ENCODE measurements at regions not wholly inside any gene's neighbourhood (a gene's known extent, or its start where the extent isn't known, plus 50 kb on each side); places are given as distances from the start of the nearest gene placed in this dataset.

GRCh38 chr5:66315784-66316183 is 171.7 kb downstream of the SREK1 start:
- no peaks in the 10 kb centered on the region for H3K4me1 ChIP-seq
- intact Hi-C loops (cut with DNase I; ENCODE audit: low total_unique reads): no loop called here
- no peak overlapping the region for H3K4me3 ChIP-seq
- in situ Hi-C loops (cut with MboI; ENCODE audit: low pct_ligation_motif_present in 1 of 4, low pct_unique_long_range_greater_than_20kb in 1 of 4, low sequenced_read_pairs in 3 of 4): loop anchor here in 1 of 4 donors (10.0 kb wide), 1 partner anchor 449 kb away; no protein-coding TSS in a partner anchor
- TF ChIP-seq POLR2AphosphoS5 (IDR thresholded peaks at IDR 0.05) (no peak), EP300 (IDR thresholded peaks at IDR 0.05; ENCODE audit: low read depth) (no peak), POLR2A (IDR thresholded peaks at IDR 0.05) (no peak)
- TF ChIP-seq, protein P1, sequence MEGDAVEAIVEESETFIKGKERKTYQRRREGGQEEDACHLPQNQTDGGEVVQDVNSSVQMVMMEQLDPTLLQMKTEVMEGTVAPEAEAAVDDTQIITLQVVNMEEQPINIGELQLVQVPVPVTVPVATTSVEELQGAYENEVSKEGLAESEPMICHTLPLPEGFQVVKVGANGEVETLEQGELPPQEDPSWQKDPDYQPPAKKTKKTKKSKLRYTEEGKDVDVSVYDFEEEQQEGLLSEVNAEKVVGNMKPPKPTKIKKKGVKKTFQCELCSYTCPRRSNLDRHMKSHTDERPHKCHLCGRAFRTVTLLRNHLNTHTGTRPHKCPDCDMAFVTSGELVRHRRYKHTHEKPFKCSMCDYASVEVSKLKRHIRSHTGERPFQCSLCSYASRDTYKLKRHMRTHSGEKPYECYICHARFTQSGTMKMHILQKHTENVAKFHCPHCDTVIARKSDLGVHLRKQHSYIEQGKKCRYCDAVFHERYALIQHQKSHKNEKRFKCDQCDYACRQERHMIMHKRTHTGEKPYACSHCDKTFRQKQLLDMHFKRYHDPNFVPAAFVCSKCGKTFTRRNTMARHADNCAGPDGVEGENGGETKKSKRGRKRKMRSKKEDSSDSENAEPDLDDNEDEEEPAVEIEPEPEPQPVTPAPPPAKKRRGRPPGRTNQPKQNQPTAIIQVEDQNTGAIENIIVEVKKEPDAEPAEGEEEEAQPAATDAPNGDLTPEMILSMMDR (IDR thresholded peaks at IDR 0.05): no peak
- no peaks in the 10 kb centered on the region for H3K36me3 ChIP-seq
- DNase-seq: no peak
- H3K27ac ChIP-seq: no peak overlapping the region
- no peaks in the 10 kb centered on the region for H3K9me3 ChIP-seq
- no peaks in the 10 kb centered on the region for H3K27me3 ChIP-seq

DNA sequence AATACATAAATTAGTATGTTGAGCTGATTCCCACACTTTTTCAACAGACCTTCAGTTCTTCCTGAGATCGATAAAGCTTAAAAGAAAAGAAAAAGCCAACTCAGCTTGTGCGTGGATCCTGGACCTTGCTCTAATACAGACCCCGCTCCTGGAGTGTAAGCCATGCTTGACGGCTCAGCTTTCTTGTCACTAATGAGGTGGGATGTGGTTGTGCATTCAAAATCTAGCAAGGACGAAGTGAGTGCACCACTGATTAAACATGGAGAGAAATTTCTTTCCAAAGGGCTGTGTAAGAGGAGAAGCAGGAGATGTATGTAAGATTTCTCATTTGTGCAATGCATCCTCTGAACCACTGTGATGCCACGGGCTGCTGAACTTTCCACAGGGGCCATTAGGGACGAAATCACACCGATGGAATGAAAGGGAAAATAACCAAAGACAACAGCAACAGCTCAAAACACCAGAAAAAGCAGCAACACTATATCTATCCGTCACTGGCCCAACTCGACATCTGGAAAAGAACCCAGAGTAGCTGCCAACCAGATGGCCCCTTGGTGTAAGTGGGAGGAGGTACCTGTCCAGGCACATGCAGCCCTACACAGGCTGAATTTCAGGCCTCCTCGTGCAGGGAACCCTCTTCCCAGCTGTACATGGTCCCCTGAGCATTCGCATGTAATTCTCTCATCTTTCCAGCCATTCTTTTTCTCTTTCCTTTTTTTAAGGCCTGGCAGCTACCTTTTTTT is 178.9 kb downstream of the SREK1 start:
- Histone ChIP-seq H3K4me3 (no peak overlapping the region), H3K27ac (no peak overlapping the region), H3K4me1 (no peaks in the 10 kb centered on the region), H3K27me3 (no peaks in the 10 kb centered on the region), H3K36me3 (no peaks in the 10 kb centered on the region), H3K9me3 (no peaks in the 10 kb centered on the region)
- intact Hi-C loops (cut with DNase I; ENCODE audit: low total_unique reads) (no loop called here), in situ Hi-C loops (cut with MboI; ENCODE audit: low pct_ligation_motif_present in 1 of 4, low pct_unique_long_range_greater_than_20kb in 1 of 4, low sequenced_read_pairs in 3 of 4) (no loop called here)
- DNase-seq: no peak
- TF ChIP-seq POLR2AphosphoS5 (IDR thresholded peaks at IDR 0.05) (no peak), POLR2A (IDR thresholded peaks at IDR 0.05) (no peak), EP300 (IDR thresholded peaks at IDR 0.05; ENCODE audit: low read depth) (no peak)
- TF ChIP-seq, protein P1 (IDR thresholded peaks at IDR 0.05): no peak
- WGBS, 2 donors (ENCODE audit: low coverage in 1 of 2): 84 to 89% methylated on average over 11 to 12 of the region's 12 CpGs

GRCh38 chr5:66323529-66323895 is 179.4 kb downstream of the SREK1 start:
- TF ChIP-seq POLR2AphosphoS5 (IDR thresholded peaks at IDR 0.05) (no peak), POLR2A (IDR thresholded peaks at IDR 0.05) (no peak), EP300 (IDR thresholded peaks at IDR 0.05; ENCODE audit: low read depth) (no peak)
- TF ChIP-seq, protein P1 (IDR thresholded peaks at IDR 0.05): no peak
- H3K4me3 ChIP-seq: no peak overlapping the region
- H3K27me3 ChIP-seq: no peaks in the 10 kb centered on the region
- H3K9me3 ChIP-seq: no peaks in the 10 kb centered on the region
- H3K4me1 ChIP-seq: no peaks in the 10 kb centered on the region
- DNase-seq: no peak
- H3K36me3 ChIP-seq: no peaks in the 10 kb centered on the region
- WGBS, 2 donors (ENCODE audit: low coverage in 1 of 2): 85 to 94% methylated on average over 9 to 13 of the region's 13 CpGs
- in situ Hi-C loops (cut with MboI; ENCODE audit: low pct_ligation_motif_present in 1 of 4, low pct_unique_long_range_greater_than_20kb in 1 of 4, low sequenced_read_pairs in 3 of 4) (no loop called here), intact Hi-C loops (cut with DNase I; ENCODE audit: low total_unique reads) (no loop called here)
- no peak overlapping the region for H3K27ac ChIP-seq

DNA sequence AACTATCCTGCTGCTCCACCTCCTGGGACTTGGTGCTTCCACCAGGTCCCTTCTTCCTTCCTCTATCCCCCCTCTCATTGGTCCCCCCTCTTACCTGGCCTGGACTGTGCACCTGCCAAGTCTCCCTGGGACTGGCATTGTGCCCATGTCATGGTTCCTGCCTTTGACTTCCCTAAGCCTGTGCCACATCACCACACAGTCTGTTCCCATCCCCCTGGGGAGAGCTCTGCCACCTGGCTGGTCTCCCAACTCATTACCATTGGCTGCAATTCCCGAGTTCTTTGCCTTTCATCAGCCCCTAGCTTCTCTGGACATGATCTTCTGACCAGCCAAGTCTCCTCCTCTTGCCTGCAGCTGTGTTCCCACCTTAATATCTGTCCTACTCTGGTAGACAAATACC is 180.3 kb downstream of the SREK1 start:
- WGBS, 2 donors (ENCODE audit: low coverage in 1 of 2): 17% methylated on average over 1 of the region's 1 CpG; no CpG with 5 or more reads in 1 of the 2 donors
- in situ Hi-C loops (cut with MboI; ENCODE audit: low pct_ligation_motif_present in 1 of 4, low pct_unique_long_range_greater_than_20kb in 1 of 4, low sequenced_read_pairs in 3 of 4): no loop called here
- Histone ChIP-seq H3K4me1 (no peaks in the 10 kb centered on the region), H3K36me3 (no peaks in the 10 kb centered on the region), H3K4me3 (no peak overlapping the region), H3K27me3 (no peaks in the 10 kb centered on the region), H3K9me3 (no peaks in the 10 kb centered on the region), H3K27ac (no peak overlapping the region)
- intact Hi-C loops (cut with DNase I; ENCODE audit: low total_unique reads): no loop called here
- DNase-seq: no peak
- no peak for TF ChIP-seq EP300 (IDR thresholded peaks at IDR 0.05; ENCODE audit: low read depth)
- TF ChIP-seq, protein P1 (IDR thresholded peaks at IDR 0.05): no peak
- TF ChIP-seq POLR2A (IDR thresholded peaks at IDR 0.05): no peak
- TF ChIP-seq POLR2AphosphoS5 (IDR thresholded peaks at IDR 0.05): no peak
